ENCODE measurements at regions not wholly inside any gene's neighbourhood (a gene's known extent, or its start where the extent isn't known, plus 50 kb on each side); places are given as distances from the start of the nearest gene placed in this dataset.
A peak's percentile ranks its signal among the peaks of the same experiment; 100 is the strongest.
"Not testable (repeated sequence)": the region's sequence is repeated elsewhere in the genome, so short reads cannot be mapped to it uniquely, and the experiment has no call there.

DNA sequence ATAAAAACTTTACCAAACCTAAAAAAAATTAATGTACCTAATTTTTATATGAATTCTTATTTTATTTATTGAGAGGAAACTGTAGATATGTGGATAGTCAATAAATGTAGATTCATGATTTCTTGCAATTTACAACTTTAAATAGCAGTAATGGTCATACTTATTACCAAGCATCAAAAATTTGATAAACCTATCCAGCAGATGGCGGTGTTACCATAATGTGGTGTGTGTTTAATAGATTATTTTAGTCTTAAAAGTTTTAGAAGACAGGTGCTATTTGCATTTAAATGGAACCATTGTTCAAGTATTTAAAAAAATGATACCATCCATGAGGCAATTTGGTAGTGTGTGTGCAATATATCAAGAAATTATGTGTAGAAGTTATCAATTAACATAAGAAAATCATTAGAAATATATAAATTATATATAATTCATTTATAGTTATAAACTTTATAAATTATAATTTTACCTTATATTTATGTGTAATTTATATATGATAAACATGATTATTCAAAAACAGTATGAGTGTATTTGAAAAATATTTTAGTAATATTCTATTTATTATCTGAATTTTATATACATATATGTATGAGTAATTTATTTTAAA lies 176.0 kb upstream of the BCHE start:
- no peaks in the 10 kb centered on the region for H3K36me3 ChIP-seq (ENCODE audit: control insufficient read depth, low read depth, low read length)
- H3K27me3 ChIP-seq (ENCODE audit: control insufficient read depth, insufficient read depth, low read length) = no peaks in the 10 kb centered on the region
- H3K4me3 ChIP-seq (ENCODE audit: low read length) = no peak overlapping the region
- H3K27ac ChIP-seq (ENCODE audit: low read length) = no peak overlapping the region
- H3K9me3 ChIP-seq (ENCODE audit: control insufficient read depth, low read depth, low read length) = no peaks in the 10 kb centered on the region
- H3K4me1 ChIP-seq (ENCODE audit: control insufficient read depth, low read depth, low read length) = no peaks in the 10 kb centered on the region
- H3K9ac ChIP-seq (ENCODE audit: low read length) = no peak overlapping the region

DNA sequence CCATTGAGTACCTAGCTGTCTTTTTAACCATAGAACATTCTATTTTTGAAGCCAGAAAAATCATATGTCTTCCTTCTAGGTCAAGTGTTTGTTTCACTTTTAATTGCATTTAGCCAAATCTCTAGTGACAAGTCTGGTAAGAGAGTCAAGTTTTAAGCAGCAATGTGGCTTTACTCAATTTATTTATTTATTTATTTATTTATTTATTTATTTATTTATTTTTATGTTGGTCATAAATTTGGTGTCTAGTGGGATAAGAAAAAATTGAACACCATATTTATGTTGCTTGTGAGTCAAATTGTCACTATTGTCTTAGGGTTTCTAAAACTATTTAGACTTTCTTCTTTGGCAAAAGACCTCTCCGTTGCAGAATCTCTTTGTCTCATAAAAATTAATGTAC lies 174.5 kb upstream of the BCHE start:
- H3K9me3 ChIP-seq (ENCODE audit: control insufficient read depth, low read depth, low read length) = no peaks in the 10 kb centered on the region
- H3K4me1 ChIP-seq (ENCODE audit: control insufficient read depth, low read depth, low read length) = no peaks in the 10 kb centered on the region
- no peak overlapping the region for H3K9ac ChIP-seq (ENCODE audit: low read length)
- H3K27me3 ChIP-seq (ENCODE audit: control insufficient read depth, insufficient read depth, low read length) = no peaks in the 10 kb centered on the region
- H3K27ac ChIP-seq (ENCODE audit: low read length) = no peak overlapping the region
- no peaks in the 10 kb centered on the region for H3K36me3 ChIP-seq (ENCODE audit: control insufficient read depth, low read depth, low read length)
- H3K4me3 ChIP-seq (ENCODE audit: low read length) = no peak overlapping the region

DNA sequence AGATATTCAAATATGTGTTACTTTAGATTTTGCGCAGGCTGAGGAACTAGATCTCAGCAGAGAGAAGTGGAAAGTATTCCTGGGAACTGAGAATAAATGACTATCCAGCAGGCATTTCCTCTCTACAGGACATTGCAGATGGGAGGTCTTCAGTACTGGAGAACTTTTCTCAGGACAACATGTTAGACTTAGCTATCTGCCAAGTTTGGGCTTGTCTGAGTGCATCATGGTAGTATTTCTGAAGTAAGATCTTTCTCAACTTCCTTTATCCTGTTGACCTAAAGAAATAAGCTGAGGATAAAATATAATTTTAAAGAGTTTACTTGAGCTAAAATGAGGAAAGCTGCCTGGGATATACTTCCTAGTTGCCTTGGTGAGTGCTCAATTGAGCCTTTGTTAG lies 167.9 kb upstream of the BCHE start:
- no peaks in the 10 kb centered on the region for H3K36me3 ChIP-seq (ENCODE audit: control insufficient read depth, low read depth, low read length)
- H3K9me3 ChIP-seq (ENCODE audit: control insufficient read depth, low read depth, low read length) = no peaks in the 10 kb centered on the region
- H3K4me1 ChIP-seq (ENCODE audit: control insufficient read depth, low read depth, low read length) = no peaks in the 10 kb centered on the region
- H3K27me3 ChIP-seq (ENCODE audit: control insufficient read depth, insufficient read depth, low read length) = no peaks in the 10 kb centered on the region
- H3K27ac ChIP-seq (ENCODE audit: low read length) = no peak overlapping the region
- H3K4me3 ChIP-seq (ENCODE audit: low read length) = no peak overlapping the region
- H3K9ac ChIP-seq (ENCODE audit: low read length) = no peak overlapping the region

DNA sequence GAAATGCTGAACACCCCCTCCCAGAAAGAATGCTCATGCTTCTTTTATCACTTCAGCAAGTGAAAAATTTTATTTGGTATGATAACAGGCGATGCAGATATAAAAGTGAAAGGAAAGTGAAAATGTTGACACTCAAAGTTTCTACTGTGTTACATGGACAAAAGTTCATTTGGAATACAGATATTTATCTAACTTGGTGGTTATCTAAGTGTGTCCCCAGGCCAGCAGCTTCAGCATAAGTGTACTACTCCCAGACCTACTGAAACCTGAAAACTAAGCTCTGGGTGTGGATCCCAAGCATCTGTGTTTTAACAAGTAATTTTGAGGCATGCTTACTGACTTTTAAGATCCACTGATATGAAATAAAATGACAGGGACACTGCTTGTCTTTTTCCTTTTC lies 157.1 kb upstream of the BCHE start:
- Histone ChIP-seq H3K9me3 (ENCODE audit: control insufficient read depth, low read depth, low read length) (no peaks in the 10 kb centered on the region), H3K9ac (ENCODE audit: low read length) (no peak overlapping the region), H3K27me3 (ENCODE audit: control insufficient read depth, insufficient read depth, low read length) (no peaks in the 10 kb centered on the region), H3K27ac (ENCODE audit: low read length) (no peak overlapping the region), H3K4me3 (ENCODE audit: low read length) (no peak overlapping the region), H3K36me3 (ENCODE audit: control insufficient read depth, low read depth, low read length) (no peaks in the 10 kb centered on the region), H3K4me1 (ENCODE audit: control insufficient read depth, low read depth, low read length) (no peaks in the 10 kb centered on the region)

DNA sequence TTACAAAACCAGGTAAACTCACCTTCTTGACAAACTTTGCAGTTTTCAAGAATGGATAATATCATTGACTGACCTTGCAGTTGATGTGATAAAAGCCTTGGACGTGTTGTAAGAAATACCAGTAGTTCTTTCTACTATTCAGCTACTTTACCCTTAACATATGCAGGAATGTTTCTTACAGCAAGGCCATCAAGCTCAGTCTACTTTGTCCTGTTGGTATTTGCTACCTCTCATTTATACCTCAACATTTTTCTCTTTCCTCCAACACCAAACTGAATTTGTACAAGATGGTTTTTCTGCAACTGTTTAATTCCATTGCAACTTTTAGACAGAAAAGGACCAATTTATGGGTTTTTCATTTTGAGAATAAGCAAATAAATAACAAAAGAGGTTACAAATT lies 147.4 kb upstream of the BCHE start:
- Histone ChIP-seq H3K4me1 (ENCODE audit: control insufficient read depth, low read depth, low read length) (peaks cover 26% of the 10 kb centered on the region), H3K4me3 (ENCODE audit: low read length) (peak overlapping the region; percentile 1), H3K9ac (ENCODE audit: low read length) (no peak overlapping the region), H3K27ac (ENCODE audit: low read length) (no peak overlapping the region), H3K27me3 (ENCODE audit: control insufficient read depth, insufficient read depth, low read length) (no peaks in the 10 kb centered on the region), H3K36me3 (ENCODE audit: control insufficient read depth, low read depth, low read length) (no peaks in the 10 kb centered on the region), H3K9me3 (ENCODE audit: control insufficient read depth, low read depth, low read length) (no peaks in the 10 kb centered on the region)

DNA sequence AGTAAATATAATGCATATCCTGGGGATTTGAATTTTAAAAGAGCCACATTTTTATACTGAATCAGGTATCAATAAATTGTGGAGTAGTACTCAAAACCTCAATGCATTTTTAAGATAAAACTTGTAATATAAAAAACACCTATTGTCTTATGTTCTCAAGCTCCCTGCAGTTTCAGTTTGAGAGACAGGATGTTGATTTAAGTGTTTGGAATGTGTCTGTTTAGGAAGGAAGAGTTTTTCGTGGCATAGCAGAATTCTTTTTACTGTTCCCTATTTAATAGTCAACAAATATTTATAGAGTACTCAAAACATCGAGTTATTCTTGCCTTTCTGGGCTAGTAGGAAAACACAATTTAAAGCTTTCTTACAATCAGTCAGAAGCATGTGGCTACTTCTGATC lies 146.1 kb upstream of the BCHE start:
- Histone ChIP-seq H3K36me3 (ENCODE audit: control insufficient read depth, low read depth, low read length) (no peaks in the 10 kb centered on the region), H3K9me3 (ENCODE audit: control insufficient read depth, low read depth, low read length) (no peaks in the 10 kb centered on the region), H3K4me1 (ENCODE audit: control insufficient read depth, low read depth, low read length) (peaks cover 26% of the 10 kb centered on the region), H3K9ac (ENCODE audit: low read length) (no peak overlapping the region), H3K27me3 (ENCODE audit: control insufficient read depth, insufficient read depth, low read length) (no peaks in the 10 kb centered on the region), H3K27ac (ENCODE audit: low read length) (no peak overlapping the region), H3K4me3 (ENCODE audit: low read length) (no peak overlapping the region)

DNA sequence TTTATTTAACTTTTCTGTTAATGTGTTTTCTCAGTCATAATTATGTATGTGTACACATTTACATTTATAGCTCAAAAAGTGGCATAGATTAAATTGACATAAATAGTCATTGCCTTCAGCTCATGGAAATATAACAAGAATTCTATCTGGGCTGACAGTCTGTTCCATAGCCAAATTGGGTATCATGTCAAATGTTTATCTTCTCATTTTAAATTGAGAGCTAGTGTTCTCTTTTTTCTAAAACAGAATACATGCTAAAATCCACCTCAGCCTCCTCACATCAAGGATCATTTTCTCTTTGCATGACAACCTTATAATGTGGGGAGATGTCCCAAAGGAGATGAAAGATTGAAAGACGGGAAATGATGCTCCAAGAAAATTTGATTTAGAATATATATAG lies 144.1 kb upstream of the BCHE start:
- no peak overlapping the region for H3K4me3 ChIP-seq (ENCODE audit: low read length)
- no peaks in the 10 kb centered on the region for H3K27me3 ChIP-seq (ENCODE audit: control insufficient read depth, insufficient read depth, low read length)
- no peaks in the 10 kb centered on the region for H3K36me3 ChIP-seq (ENCODE audit: control insufficient read depth, low read depth, low read length)
- no peaks in the 10 kb centered on the region for H3K9me3 ChIP-seq (ENCODE audit: control insufficient read depth, low read depth, low read length)
- no peak overlapping the region for H3K9ac ChIP-seq (ENCODE audit: low read length)
- no peak overlapping the region for H3K27ac ChIP-seq (ENCODE audit: low read length)
- peaks cover 26% of the 10 kb centered on the region for H3K4me1 ChIP-seq (ENCODE audit: control insufficient read depth, low read depth, low read length)

DNA sequence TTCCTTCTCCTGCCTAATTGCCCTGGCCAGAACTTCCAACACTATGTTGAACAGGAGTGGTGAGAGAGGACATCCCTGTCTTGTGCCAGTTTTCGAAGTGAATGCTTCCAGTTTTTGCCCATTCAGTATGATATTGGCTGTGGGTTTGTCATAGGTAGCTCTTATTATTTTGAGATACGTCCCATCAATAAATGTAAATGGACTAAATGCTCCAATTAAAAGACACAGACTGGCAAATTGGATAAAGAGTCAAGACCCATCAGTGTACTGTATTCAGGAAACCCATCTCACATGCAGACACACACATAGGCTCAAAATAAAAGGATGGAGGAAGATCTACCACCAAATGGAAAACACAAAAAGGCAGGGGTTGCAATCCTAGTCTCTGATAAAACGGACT lies 123.6 kb upstream of the BCHE start:
- H3K4me1 ChIP-seq (ENCODE audit: control insufficient read depth, low read depth, low read length); H3K27ac ChIP-seq (ENCODE audit: low read length); H3K9ac ChIP-seq (ENCODE audit: low read length); H3K27me3 ChIP-seq (ENCODE audit: control insufficient read depth, insufficient read depth, low read length); H3K4me3 ChIP-seq (ENCODE audit: low read length); H3K9me3 ChIP-seq (ENCODE audit: control insufficient read depth, low read depth, low read length); H3K36me3 ChIP-seq (ENCODE audit: control insufficient read depth, low read depth, low read length): not testable (repeated sequence)

DNA sequence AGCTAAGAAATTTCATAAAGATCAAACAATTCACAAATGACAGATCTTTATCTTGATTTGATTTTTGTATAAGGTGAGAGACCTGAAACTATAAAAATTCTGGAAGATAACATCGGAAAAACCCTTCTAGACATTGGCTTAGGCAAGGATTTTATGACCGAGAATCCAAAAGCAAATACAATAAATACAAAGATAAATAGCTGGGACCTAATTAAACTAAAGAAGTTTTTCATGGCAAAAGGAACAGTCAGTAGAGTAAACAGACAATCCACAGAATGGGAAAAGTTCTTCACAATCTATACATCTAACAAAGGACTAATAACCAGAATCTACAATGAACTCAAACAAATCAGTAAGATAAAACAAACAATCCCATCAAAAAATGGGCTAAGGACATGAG lies 116.9 kb upstream of the BCHE start:
- Histone ChIP-seq H3K27me3 (ENCODE audit: control insufficient read depth, insufficient read depth, low read length) (no peaks in the 10 kb centered on the region), H3K4me1 (ENCODE audit: control insufficient read depth, low read depth, low read length) (no peaks in the 10 kb centered on the region), H3K27ac (ENCODE audit: low read length) (no peak overlapping the region), H3K9ac (ENCODE audit: low read length) (no peak overlapping the region), H3K36me3 (ENCODE audit: control insufficient read depth, low read depth, low read length) (no peaks in the 10 kb centered on the region), H3K4me3 (ENCODE audit: low read length) (no peak overlapping the region), H3K9me3 (ENCODE audit: control insufficient read depth, low read depth, low read length) (no peaks in the 10 kb centered on the region)

DNA sequence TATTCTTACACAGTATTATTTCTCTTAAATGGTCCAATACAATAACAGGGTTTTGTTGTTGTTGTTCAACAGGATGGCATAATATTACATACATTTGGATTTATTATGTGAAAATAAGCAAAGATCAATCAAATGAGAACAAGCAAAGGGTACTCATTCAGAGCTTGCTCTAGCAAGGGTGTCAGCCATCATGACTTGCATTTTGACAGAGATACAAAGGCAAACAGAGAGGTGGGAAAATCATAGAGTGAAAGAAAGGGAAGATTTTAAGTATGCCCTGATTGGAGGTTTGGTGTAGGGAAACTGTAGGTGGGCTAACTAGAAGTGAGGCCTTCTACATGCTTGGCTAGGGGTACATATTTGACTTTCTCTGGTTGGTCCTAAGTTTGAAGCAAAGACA lies 109.1 kb upstream of the BCHE start:
- no peak overlapping the region for H3K4me3 ChIP-seq (ENCODE audit: low read length)
- H3K4me1 ChIP-seq (ENCODE audit: control insufficient read depth, low read depth, low read length) = no peaks in the 10 kb centered on the region
- no peaks in the 10 kb centered on the region for H3K27me3 ChIP-seq (ENCODE audit: control insufficient read depth, insufficient read depth, low read length)
- no peaks in the 10 kb centered on the region for H3K36me3 ChIP-seq (ENCODE audit: control insufficient read depth, low read depth, low read length)
- H3K27ac ChIP-seq (ENCODE audit: low read length) = no peak overlapping the region
- H3K9me3 ChIP-seq (ENCODE audit: control insufficient read depth, low read depth, low read length) = no peaks in the 10 kb centered on the region
- H3K9ac ChIP-seq (ENCODE audit: low read length) = no peak overlapping the region

DNA sequence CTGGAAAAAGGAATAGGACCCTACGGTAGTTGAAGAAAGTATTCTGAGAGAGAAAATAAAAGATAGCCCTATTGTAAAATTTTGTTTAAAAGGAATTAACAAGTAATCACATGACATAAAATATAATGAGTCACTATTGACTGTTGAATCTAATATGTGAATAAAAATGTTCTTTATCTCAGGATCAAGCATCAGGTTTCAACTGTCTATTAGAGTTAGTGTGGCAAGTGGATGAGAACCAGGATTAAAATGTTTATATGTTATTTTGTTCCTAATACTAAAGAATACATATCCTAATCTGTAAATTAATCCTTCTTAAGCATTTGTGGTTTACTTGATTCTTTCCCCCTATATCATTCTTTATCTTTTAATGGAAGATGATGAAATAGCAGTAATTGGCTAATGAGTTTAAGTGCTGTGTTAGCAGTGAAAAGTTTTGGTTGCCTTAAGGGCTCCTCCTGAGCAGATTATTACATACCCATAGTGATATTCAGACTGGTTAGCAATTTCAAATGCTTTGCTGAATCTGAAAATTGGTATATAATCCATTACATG lies 101.8 kb upstream of the BCHE start:
- no peaks in the 10 kb centered on the region for H3K27me3 ChIP-seq (ENCODE audit: control insufficient read depth, insufficient read depth, low read length)
- H3K4me1 ChIP-seq (ENCODE audit: control insufficient read depth, low read depth, low read length) = no peaks in the 10 kb centered on the region
- H3K9ac ChIP-seq (ENCODE audit: low read length) = no peak overlapping the region
- H3K4me3 ChIP-seq (ENCODE audit: low read length) = no peak overlapping the region
- H3K9me3 ChIP-seq (ENCODE audit: control insufficient read depth, low read depth, low read length) = no peaks in the 10 kb centered on the region
- H3K27ac ChIP-seq (ENCODE audit: low read length) = no peak overlapping the region
- H3K36me3 ChIP-seq (ENCODE audit: control insufficient read depth, low read depth, low read length) = no peaks in the 10 kb centered on the region

DNA sequence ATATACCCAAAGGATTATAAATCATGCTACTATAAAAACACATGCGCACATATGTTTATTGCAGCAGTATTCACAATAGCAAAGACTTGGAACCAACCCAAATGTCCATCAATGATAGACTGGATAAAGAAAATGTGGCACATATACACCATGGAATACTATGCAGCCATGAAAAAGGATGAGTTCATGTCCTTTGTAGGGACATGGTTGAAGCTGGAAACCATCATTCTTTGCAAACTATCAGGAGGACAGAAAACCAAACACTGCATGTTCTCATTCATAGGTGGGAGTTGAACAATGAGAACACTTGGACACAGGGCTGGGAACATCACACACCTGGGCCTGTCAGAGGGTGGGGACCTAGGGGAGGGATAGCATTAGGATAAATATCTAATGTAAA lies 98.9 kb upstream of the BCHE start:
- H3K27ac ChIP-seq (ENCODE audit: low read length); H3K27me3 ChIP-seq (ENCODE audit: control insufficient read depth, insufficient read depth, low read length); H3K4me1 ChIP-seq (ENCODE audit: control insufficient read depth, low read depth, low read length); H3K9me3 ChIP-seq (ENCODE audit: control insufficient read depth, low read depth, low read length); H3K4me3 ChIP-seq (ENCODE audit: low read length); H3K36me3 ChIP-seq (ENCODE audit: control insufficient read depth, low read depth, low read length); H3K9ac ChIP-seq (ENCODE audit: low read length): not testable (repeated sequence)

Data from iPS-18a (cell line).